ENCODE measurements at regions not wholly inside any gene's neighbourhood (a gene's known extent, or its start where the extent isn't known, plus 50 kb on each side); places are given as distances from the start of the nearest gene placed in this dataset.

DNA sequence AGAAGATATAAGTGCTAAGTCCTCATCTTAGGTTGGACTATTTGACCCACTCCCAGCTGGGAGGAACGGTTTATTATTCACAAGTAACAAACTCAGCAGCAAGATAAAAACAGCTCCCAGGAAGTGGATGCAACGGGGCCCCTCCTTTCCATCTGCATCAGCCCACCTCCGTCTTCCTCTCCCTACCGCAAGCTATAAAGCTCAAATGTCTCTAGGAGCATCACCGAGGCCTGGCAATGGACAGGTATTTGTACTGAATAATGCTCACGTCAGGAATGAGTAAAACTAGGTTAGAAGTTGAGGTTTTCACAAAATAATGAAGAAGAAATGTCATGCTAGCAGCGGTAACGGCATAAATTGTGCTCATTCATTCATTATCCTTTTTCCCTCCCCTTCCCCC is 408.7 kb upstream of the PSMD7 start:
- Histone ChIP-seq H2BK5ac (ENCODE audit: low read depth, low read length, poor library complexity, severe bottlenecking) (no peak overlapping the region), H3K9me3 (ENCODE audit: control insufficient read depth, low read length) (no peaks in the 10 kb centered on the region), H2AFZ (ENCODE audit: low read depth, low read length) (no peak overlapping the region), H2AK5ac (ENCODE audit: low read length, severe bottlenecking) (no peak overlapping the region), H3K4ac (ENCODE audit: low read depth in 1 of 2, low read length in 2 of 2) (no peak overlapping the region), H2BK15ac (ENCODE audit: low read depth, poor library complexity, severe bottlenecking) (no peak overlapping the region), H3K4me2 (ENCODE audit: low read length, poor library complexity, severe bottlenecking) (no peak overlapping the region), H2BK120ac (ENCODE audit: low read depth, low read length) (no peak overlapping the region), H4K8ac (ENCODE audit: low read length) (no peak overlapping the region), H3K36me3 (ENCODE audit: control insufficient read depth in 1 of 2, insufficient read depth in 2 of 2, low read depth in 1 of 2, low read length in 2 of 2) (no peaks in the 10 kb centered on the region), H3K9ac (ENCODE audit: low read length) (no peak overlapping the region), H2BK12ac (ENCODE audit: low read length in 2 of 2) (no peak overlapping the region), H3K27me3 (ENCODE audit: control insufficient read depth in 1 of 2, insufficient read depth in 1 of 2, low read length in 2 of 2) (peaks cover 0 to 56% of the 10 kb centered on the region in 2 experiments), H3K23ac (ENCODE audit: low read length in 2 of 2) (no peak overlapping the region), H3K18ac (ENCODE audit: low read depth in 1 of 2, low read length in 2 of 2) (no peak overlapping the region), H4K91ac (ENCODE audit: low read length) (no peak overlapping the region), H3K27ac (ENCODE audit: low read length, poor library complexity, severe bottlenecking) (no peak overlapping the region), H3K79me1 (replicated peaks; ENCODE audit: low read length, poor library complexity, severe bottlenecking) (no peaks in the 10 kb centered on the region), H3K4me1 (ENCODE audit: control insufficient read depth, insufficient read depth, low read depth, low read length) (no peaks in the 10 kb centered on the region), H3K14ac (ENCODE audit: low read length in 2 of 2) (no peak overlapping the region), H3K4me3 (ENCODE audit: insufficient read depth in 1 of 2, low read depth in 1 of 2, low read length in 2 of 2) (no peak overlapping the region)
- DNase-seq, result no peak
- 66% methylated on average over 6 of the region's 8 CpGs for WGBS

DNA sequence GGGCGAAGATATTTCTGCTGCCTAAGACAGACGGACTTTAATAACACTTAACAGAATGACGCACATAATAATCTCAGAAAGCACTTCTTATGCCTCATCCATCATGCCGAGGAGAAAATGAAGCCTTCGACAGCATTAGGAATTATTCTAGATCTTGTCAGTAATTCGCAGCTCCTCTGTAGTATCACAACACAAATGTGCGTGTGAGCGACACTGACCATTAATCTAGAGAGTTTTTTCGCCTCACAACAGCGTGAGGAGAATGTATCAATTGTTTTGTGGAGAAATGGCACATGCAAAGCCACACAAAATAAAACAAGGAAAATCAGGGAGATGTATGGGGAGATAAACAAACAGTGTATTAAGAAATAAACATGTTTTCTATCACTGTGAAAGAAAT is 410.2 kb upstream of the PSMD7 start:
- WGBS, result 90% methylated on average over 10 of the region's 10 CpGs
- H3K9me3 ChIP-seq (ENCODE audit: control insufficient read depth, low read length), result no peaks in the 10 kb centered on the region

DNA sequence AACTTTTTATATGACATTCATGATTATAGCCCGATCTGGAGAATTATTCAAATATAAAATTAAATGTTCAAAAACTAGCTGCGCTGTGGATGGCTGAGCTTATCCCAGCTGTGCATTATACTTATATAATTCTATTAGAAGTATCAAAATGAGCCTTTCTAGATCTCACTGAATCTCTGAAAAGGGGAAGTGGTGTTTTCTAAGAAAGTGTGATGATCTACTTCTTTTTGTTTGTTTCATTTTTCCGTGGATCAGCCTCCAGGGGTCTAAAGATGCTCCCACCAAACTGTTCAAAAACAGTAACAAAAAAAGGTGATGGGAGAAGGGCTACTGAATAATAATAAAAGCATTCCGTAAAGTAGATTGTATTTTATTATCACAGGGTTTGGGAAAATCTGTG is 411.3 kb upstream of the PSMD7 start:
- Histone ChIP-seq H3K79me1 (replicated peaks; ENCODE audit: low read length, poor library complexity, severe bottlenecking) (no peaks in the 10 kb centered on the region), H3K9me3 (ENCODE audit: control insufficient read depth, low read length) (no peaks in the 10 kb centered on the region), H2BK12ac (ENCODE audit: low read length in 2 of 2) (no peak overlapping the region), H2AFZ (ENCODE audit: low read depth, low read length) (no peak overlapping the region), H3K4me2 (ENCODE audit: low read length, poor library complexity, severe bottlenecking) (no peak overlapping the region), H3K36me3 (ENCODE audit: control insufficient read depth in 1 of 2, insufficient read depth in 2 of 2, low read depth in 1 of 2, low read length in 2 of 2) (no peaks in the 10 kb centered on the region), H2BK5ac (ENCODE audit: low read depth, low read length, poor library complexity, severe bottlenecking) (no peak overlapping the region), H3K27me3 (ENCODE audit: control insufficient read depth in 1 of 2, insufficient read depth in 1 of 2, low read length in 2 of 2) (peaks cover 0 to 54% of the 10 kb centered on the region in 2 experiments), H3K18ac (ENCODE audit: low read depth in 1 of 2, low read length in 2 of 2) (no peak overlapping the region), H3K14ac (ENCODE audit: low read length in 2 of 2) (no peak overlapping the region), H2BK120ac (ENCODE audit: low read depth, low read length) (no peak overlapping the region), H4K8ac (ENCODE audit: low read length) (no peak overlapping the region), H3K23ac (ENCODE audit: low read length in 2 of 2) (no peak overlapping the region), H4K91ac (ENCODE audit: low read length) (no peak overlapping the region), H3K4me1 (ENCODE audit: control insufficient read depth, insufficient read depth, low read depth, low read length) (no peaks in the 10 kb centered on the region), H2AK5ac (ENCODE audit: low read length, severe bottlenecking) (no peak overlapping the region), H2BK15ac (ENCODE audit: low read depth, poor library complexity, severe bottlenecking) (no peak overlapping the region), H3K4ac (ENCODE audit: low read depth in 1 of 2, low read length in 2 of 2) (no peak overlapping the region), H3K27ac (ENCODE audit: low read length, poor library complexity, severe bottlenecking) (no peak overlapping the region), H3K9ac (ENCODE audit: low read length) (no peak overlapping the region), H3K4me3 (ENCODE audit: insufficient read depth in 1 of 2, low read depth in 1 of 2, low read length in 2 of 2) (no peak overlapping the region)
- 56% methylated on average over 1 of the region's 4 CpGs for WGBS
- DNase-seq, result no peak

More for the DNA sequence above, 410.2 kb upstream of the PSMD7 start:
- H3K4me3 ChIP-seq (ENCODE audit: insufficient read depth in 1 of 2, low read depth in 1 of 2, low read length in 2 of 2), result no peak overlapping the region
- no peak overlapping the region for H4K91ac ChIP-seq (ENCODE audit: low read length)
- H3K9ac ChIP-seq (ENCODE audit: low read length), result no peak overlapping the region
- no peak overlapping the region for H3K4ac ChIP-seq (ENCODE audit: low read depth in 1 of 2, low read length in 2 of 2)
- H3K27me3 ChIP-seq (ENCODE audit: control insufficient read depth in 1 of 2, insufficient read depth in 1 of 2, low read length in 2 of 2), result peaks cover 0 to 60% of the 10 kb centered on the region in 2 experiments
- no peak overlapping the region for H2BK15ac ChIP-seq (ENCODE audit: low read depth, poor library complexity, severe bottlenecking)
- no peak overlapping the region for H2BK5ac ChIP-seq (ENCODE audit: low read depth, low read length, poor library complexity, severe bottlenecking)
- no peak overlapping the region for H3K27ac ChIP-seq (ENCODE audit: low read length, poor library complexity, severe bottlenecking)
- H3K18ac ChIP-seq (ENCODE audit: low read depth in 1 of 2, low read length in 2 of 2), result no peak overlapping the region
- no peak overlapping the region for H3K4me2 ChIP-seq (ENCODE audit: low read length, poor library complexity, severe bottlenecking)
- no peak overlapping the region for H2BK12ac ChIP-seq (ENCODE audit: low read length in 2 of 2)
- no peaks in the 10 kb centered on the region for H3K79me1 ChIP-seq (replicated peaks; ENCODE audit: low read length, poor library complexity, severe bottlenecking)
- no peak overlapping the region for H3K14ac ChIP-seq (ENCODE audit: low read length in 2 of 2)
- no peak overlapping the region for H4K8ac ChIP-seq (ENCODE audit: low read length)
- no peak overlapping the region for H3K23ac ChIP-seq (ENCODE audit: low read length in 2 of 2)
- no peak overlapping the region for H2AK5ac ChIP-seq (ENCODE audit: low read length, severe bottlenecking)
- DNase-seq, result no peak
- no peak overlapping the region for H2AFZ ChIP-seq (ENCODE audit: low read depth, low read length)
- H2BK120ac ChIP-seq (ENCODE audit: low read depth, low read length), result no peak overlapping the region
- H3K36me3 ChIP-seq (ENCODE audit: control insufficient read depth in 1 of 2, insufficient read depth in 2 of 2, low read depth in 1 of 2, low read length in 2 of 2), result no peaks in the 10 kb centered on the region
- no peaks in the 10 kb centered on the region for H3K4me1 ChIP-seq (ENCODE audit: control insufficient read depth, insufficient read depth, low read depth, low read length)

DNA sequence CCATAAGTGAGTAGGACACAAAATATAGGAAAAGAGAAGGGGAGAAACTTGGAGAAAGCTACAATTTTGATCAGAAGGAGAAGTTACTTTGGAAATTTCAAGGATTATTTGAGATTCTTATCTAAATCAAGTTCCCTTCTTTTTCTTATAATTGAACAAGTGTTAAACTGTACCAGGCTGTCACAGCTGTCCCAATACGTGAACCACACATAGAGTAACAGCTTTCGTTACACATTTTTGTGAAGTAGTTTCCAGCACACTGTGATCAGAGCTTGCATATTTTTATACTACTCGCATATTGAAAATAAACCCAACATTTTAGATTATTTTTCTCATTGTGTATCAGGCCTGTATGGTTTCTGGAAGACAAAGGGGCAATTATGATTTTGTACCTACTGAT is 412.8 kb upstream of the PSMD7 start:
- Histone ChIP-seq H2AK5ac (ENCODE audit: low read length, severe bottlenecking) (no peak overlapping the region), H3K18ac (ENCODE audit: low read depth in 1 of 2, low read length in 2 of 2) (no peak overlapping the region), H2BK5ac (ENCODE audit: low read depth, low read length, poor library complexity, severe bottlenecking) (no peak overlapping the region), H3K4me1 (ENCODE audit: control insufficient read depth, insufficient read depth, low read depth, low read length) (no peaks in the 10 kb centered on the region), H3K23ac (ENCODE audit: low read length in 2 of 2) (no peak overlapping the region), H3K27ac (ENCODE audit: low read length, poor library complexity, severe bottlenecking) (no peak overlapping the region), H3K9ac (ENCODE audit: low read length) (no peak overlapping the region), H2BK120ac (ENCODE audit: low read depth, low read length) (no peak overlapping the region), H3K14ac (ENCODE audit: low read length in 2 of 2) (no peak overlapping the region), H3K4ac (ENCODE audit: low read depth in 1 of 2, low read length in 2 of 2) (no peak overlapping the region), H2AFZ (ENCODE audit: low read depth, low read length) (no peak overlapping the region), H3K27me3 (ENCODE audit: control insufficient read depth in 1 of 2, insufficient read depth in 1 of 2, low read length in 2 of 2) (peaks cover 0 to 45% of the 10 kb centered on the region in 2 experiments), H3K4me3 (ENCODE audit: insufficient read depth in 1 of 2, low read depth in 1 of 2, low read length in 2 of 2) (no peak overlapping the region), H3K79me1 (replicated peaks; ENCODE audit: low read length, poor library complexity, severe bottlenecking) (no peaks in the 10 kb centered on the region), H4K91ac (ENCODE audit: low read length) (no peak overlapping the region), H2BK12ac (ENCODE audit: low read length in 2 of 2) (no peak overlapping the region), H3K4me2 (ENCODE audit: low read length, poor library complexity, severe bottlenecking) (no peak overlapping the region), H3K9me3 (ENCODE audit: control insufficient read depth, low read length) (no peaks in the 10 kb centered on the region), H3K36me3 (ENCODE audit: control insufficient read depth in 1 of 2, insufficient read depth in 2 of 2, low read depth in 1 of 2, low read length in 2 of 2) (no peaks in the 10 kb centered on the region), H2BK15ac (ENCODE audit: low read depth, poor library complexity, severe bottlenecking) (no peak overlapping the region), H4K8ac (ENCODE audit: low read length) (no peak overlapping the region)
- DNase-seq, result no peak
- 86% methylated on average over 2 of the region's 3 CpGs for WGBS

All from mesenchymal stem cell (in vitro differentiated cells and primary cell).